GM12891 (cell line): ENCODE measurements at regions not wholly inside any gene's neighbourhood (a gene's known extent, or its start where the extent isn't known, plus 50 kb on each side); places are given as distances from the start of the nearest gene placed in this dataset.

Experiments used
- DNase-seq: peaks from one replicate; pipeline ENCODE4 v3.0.0; 2011; ENCODE audit warnings: low spot score; ENCODE audit not compliant: insufficient read length
- FAIRE-seq: peaks from 2 replicates; lab custom pipeline; 2011; peaks lifted over from hg19 to GRCh38; lab: Jason Lieb, UNC
- PAX5 ChIP-seq: IDR thresholded peaks from 2 replicates; pipeline ENCODE4 v1.6.1; 2011; ENCODE audit warnings: low read length, moderate library complexity, mild to moderate bottlenecking; ENCODE audit not compliant: insufficient read depth, severe bottlenecking
- POLR2A ChIP-seq: IDR thresholded peaks from 2 replicates; pipeline ENCODE4 v1.6.1; 2011; ENCODE audit warnings: low read depth, low read length, control low read depth
- POLR2AphosphoS5 ChIP-seq: IDR thresholded peaks from 2 replicates; pipeline ENCODE4 v1.6.1; 2011; ENCODE audit warnings: low read depth, low read length, control low read depth
- POU2F2 ChIP-seq: IDR thresholded peaks from 2 replicates; pipeline ENCODE4 v1.6.1; 2011; ENCODE audit warnings: low read depth, mild to moderate bottlenecking, control low read depth, low read length, moderate library complexity
- SPI1 ChIP-seq: IDR thresholded peaks from 2 replicates; pipeline ENCODE4 v1.6.1; 2011; ENCODE audit warnings: low read depth, low read length, control low read depth
- TAF1 ChIP-seq: IDR thresholded peaks from 2 replicates; pipeline ENCODE4 v1.6.1; 2011; ENCODE audit warnings: low read depth, low read length, control low read depth

DNA sequence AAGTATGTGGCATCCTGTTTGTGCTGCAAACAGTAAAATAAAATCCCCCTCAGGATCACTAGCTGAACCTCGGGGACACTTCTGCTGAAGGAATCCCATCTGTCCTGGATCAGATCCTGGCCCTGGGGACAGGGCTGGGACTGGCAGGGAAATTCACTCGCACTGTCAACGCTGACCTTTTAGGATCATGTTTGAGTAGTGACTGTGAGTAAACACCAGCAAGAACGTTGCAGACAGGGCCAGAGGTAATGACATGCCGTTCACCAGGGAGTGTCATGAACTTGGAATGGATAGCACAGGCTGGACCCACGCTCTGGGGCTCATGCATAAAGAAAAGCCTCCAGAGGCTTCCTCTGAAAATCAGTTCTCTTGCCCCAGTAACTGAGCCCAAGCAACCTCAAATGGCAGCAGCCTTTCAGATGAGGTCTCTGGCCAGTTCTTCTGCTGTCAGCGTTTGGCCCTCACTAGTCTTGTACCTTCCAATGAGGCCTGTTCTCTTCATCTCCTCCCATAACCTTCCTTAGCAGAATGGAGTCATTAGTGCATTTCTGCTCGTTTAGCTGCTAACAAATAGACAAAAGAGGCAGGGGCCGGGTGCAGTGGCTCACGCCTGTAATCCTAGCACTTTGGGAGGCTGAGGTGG lies 51.0 kb upstream of the BARX2 start:
- DNase-seq (no peak), FAIRE-seq (no peak)
- TF ChIP-seq POLR2A, result no peak
- no peak for TF ChIP-seq SPI1
- TF ChIP-seq PAX5, result no peak
- TF ChIP-seq POU2F2, result no peak
- TF ChIP-seq POLR2AphosphoS5, result no peak
- TF ChIP-seq TAF1, result no peak

DNA sequence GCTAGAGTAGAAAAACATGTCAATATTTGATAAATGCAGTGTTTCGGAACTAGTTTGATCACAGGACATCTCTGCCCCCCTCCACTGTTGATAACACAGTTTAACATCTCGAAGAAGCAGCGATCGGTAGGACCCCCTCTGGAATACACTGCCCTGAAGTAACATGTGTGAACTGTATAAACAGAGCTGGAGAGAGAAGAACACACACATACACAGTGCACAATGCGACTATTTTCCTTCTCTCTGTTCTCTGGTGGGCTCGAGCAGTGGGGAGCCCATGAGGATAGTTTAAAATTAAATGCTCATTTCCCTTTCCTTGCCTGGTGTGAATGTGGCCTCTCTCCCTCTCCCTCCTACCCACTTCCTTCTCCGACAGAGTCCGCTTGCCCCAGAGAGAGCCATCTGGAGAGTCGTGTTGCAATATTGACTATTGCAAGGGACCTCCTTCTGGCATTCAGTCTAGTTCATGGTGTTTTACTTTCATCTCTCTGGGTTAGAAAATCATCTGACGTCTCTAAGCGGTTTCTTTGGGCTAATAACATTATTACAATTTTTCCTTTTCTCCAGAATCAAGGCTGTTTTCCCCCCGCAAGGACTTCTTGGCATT lies 51.6 kb upstream of the BARX2 start:
- FAIRE-seq, result no peak
- TF ChIP-seq POLR2AphosphoS5, result no peak
- TF ChIP-seq PAX5, result no peak
- no peak for TF ChIP-seq TAF1
- TF ChIP-seq POU2F2, result no peak
- no peak for TF ChIP-seq SPI1
- no peak for TF ChIP-seq POLR2A
- DNase-seq, result no peak

DNA sequence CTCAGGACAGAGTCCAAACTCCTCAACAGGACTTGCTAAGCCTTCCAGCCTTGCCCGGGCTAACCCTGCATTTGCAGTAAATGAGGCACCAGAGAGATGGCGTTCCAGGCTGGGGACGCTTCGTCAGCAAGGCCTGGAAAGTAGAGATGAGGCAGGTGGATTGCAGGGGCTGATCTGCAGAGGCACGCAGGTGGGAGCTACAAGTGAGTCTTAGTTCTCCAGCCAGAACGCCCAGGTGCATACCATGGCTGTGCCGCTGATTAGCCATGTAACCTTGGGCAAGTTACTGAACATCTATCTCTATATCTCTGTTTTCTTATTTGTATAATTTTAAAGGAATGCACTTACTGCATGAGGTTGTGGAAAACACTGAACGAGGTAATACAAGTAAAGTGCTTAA lies 52.7 kb upstream of the BARX2 start:
- no peak for FAIRE-seq
- no peak for DNase-seq
- no peak for TF ChIP-seq POU2F2
- no peak for TF ChIP-seq TAF1

DNA sequence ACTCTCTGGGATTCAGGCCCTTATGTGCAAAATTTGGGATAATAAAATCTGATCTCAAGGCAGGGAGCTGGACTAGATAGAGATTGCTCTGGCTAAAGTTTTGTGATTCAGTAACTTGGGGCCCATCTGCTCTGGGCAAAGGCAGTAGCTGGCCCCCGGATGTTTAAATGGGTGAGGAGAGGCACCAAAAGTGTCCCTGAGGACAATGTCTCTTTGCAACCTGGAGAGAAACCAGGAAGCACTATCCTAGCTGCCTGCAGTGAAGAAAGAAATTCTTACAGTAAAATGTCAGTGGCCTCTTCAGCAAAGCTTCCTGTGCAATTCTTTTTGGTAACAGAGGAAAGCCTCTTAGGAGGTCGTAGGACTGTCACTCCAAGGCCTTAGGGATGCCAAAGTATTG lies 54.6 kb upstream of the BARX2 start:
- FAIRE-seq, result no peak
- no peak for DNase-seq
- TF ChIP-seq SPI1, result no peak
- no peak for TF ChIP-seq PAX5
- no peak for TF ChIP-seq POLR2A
- no peak for TF ChIP-seq POLR2AphosphoS5
- no peak for TF ChIP-seq POU2F2
- TF ChIP-seq TAF1, result no peak

GRCh38 chr11:129320494-129320893 lies 55.2 kb upstream of the BARX2 start:
- no peak for DNase-seq
- TF ChIP-seq PAX5 (no peak), POU2F2 (no peak), SPI1 (no peak), POLR2AphosphoS5 (no peak), POLR2A (no peak), TAF1 (no peak)
- FAIRE-seq, result no peak

GRCh38 chr11:129319751-129320150 lies 55.9 kb upstream of the BARX2 start:
- no peak for FAIRE-seq
- no peak for DNase-seq
- TF ChIP-seq PAX5 (no peak), SPI1 (no peak), POLR2AphosphoS5 (no peak), POLR2A (no peak), POU2F2 (no peak), TAF1 (no peak)

DNA sequence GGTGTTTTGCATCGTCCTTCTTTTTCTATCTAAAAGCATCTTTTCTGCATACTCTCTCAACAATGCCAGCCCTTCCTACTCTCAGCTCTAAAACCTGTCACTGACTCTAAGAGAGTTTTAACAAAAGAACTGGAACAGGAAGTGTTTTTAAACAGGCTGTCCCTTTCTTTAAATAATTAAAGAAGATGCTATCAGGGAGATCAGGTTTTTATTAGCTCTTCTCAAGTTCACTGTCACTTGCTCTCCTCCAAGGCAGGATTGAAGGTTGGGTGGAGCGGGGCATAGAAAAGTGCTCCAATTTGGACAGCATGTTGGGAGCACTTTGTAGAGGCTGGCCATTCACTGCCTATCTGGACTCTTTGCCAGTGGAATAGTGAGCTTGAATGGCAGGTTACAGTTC lies 56.4 kb upstream of the BARX2 start:
- FAIRE-seq, result no peak
- no peak for DNase-seq
- TF ChIP-seq TAF1 (no peak), POU2F2 (no peak), POLR2AphosphoS5 (no peak), PAX5 (no peak), SPI1 (no peak), POLR2A (no peak)

GRCh38 chr11:129317571-129317970 lies 58.1 kb upstream of the BARX2 start:
- DNase-seq, result no peak
- FAIRE-seq, result no peak
- no peak for TF ChIP-seq POLR2A
- no peak for TF ChIP-seq TAF1
- TF ChIP-seq PAX5, result no peak
- TF ChIP-seq POU2F2, result no peak
- TF ChIP-seq POLR2AphosphoS5, result no peak
- TF ChIP-seq SPI1, result no peak

GRCh38 chr11:129316781-129317180 lies 58.9 kb upstream of the BARX2 start:
- FAIRE-seq (no peak), DNase-seq (no peak)
- TF ChIP-seq POU2F2 (no peak), SPI1 (no peak), POLR2AphosphoS5 (no peak), POLR2A (no peak), TAF1 (no peak), PAX5 (no peak)
